Transverse colon (tissue), 4 donors: ENCODE measurements at regions not wholly inside any gene's neighbourhood (a gene's known extent, or its start where the extent isn't known, plus 50 kb on each side); places are given as distances from the start of the nearest gene placed in this dataset.

Experiments used
- DNase-seq: peaks from one replicate; pipeline ENCODE4 v3.0.0-alpha.2; 2019
- H3K27ac ChIP-seq, 4 donors: fragments of 200-600 bp; sonication (generic); 2 replicates each; pipeline ENCODE4 v1.5.1; 2016 to 2018; ENCODE audit warnings: inconsistent platforms in 4 of 4
- H3K27me3 ChIP-seq: fragments of 200-600 bp; sonication (generic); 2 replicates; pipeline ENCODE4 v1.5.1; 2017; ENCODE audit warnings: inconsistent platforms
- H3K36me3 ChIP-seq, 4 donors: fragments of 200-600 bp; sonication (generic); 2 replicates each; pipeline ENCODE4 v1.5.1; 2017 to 2019; ENCODE audit warnings: inconsistent platforms in 4 of 4
- H3K4me1 ChIP-seq, 4 donors: fragments of 200-600 bp; sonication (generic); 2 replicates each; pipeline ENCODE4 v1.5.1; 2017 to 2020; ENCODE audit warnings: inconsistent platforms in 4 of 4
- H3K4me3 ChIP-seq, 4 donors: fragments of 200-600 bp; sonication (generic); 1 replicate in 1 of 4; 2 replicates in 3 of 4; pipeline versions ENCODE4 v1.5.1 to v1.6.1; 2017 to 2019; ENCODE audit warnings: inconsistent platforms in 4 of 4
- H3K9me3 ChIP-seq, 2 donors: fragments of 200-600 bp; sonication (generic); 2 replicates each; pipeline ENCODE4 v1.5.1; 2017 to 2019; ENCODE audit warnings: inconsistent platforms in 2 of 2
- CTCF ChIP-seq, 5 experiments: fragments of 200-600 bp in 3 of 5; fragments of 450-650 bp in 2 of 5; sonication (generic) in 3 of 5; IDR thresholded peaks; 1 replicate in 2 of 5; 2 replicates in 3 of 5; pipeline ENCODE4 v1.5.1; 2016 to 2017; ENCODE audit warnings: antibody characterized with exemption in 5 of 5, inconsistent platforms in 3 of 5, mild to moderate bottlenecking in 2 of 5, moderate library complexity in 1 of 5
- EP300 ChIP-seq: sonication (generic); formaldehyde crosslinking; IDR thresholded peaks from one replicate; pipeline ENCODE4 v1.6.1; 2017; ENCODE audit warnings: antibody characterized with exemption, low read depth
- POLR2A ChIP-seq: fragments of 450-650 bp; IDR thresholded peaks from one replicate; pipeline ENCODE4 v1.6.1; 2016; ENCODE audit warnings: antibody characterized with exemption, mild to moderate bottlenecking, moderate library complexity
- POLR2AphosphoS5 ChIP-seq, 3 donors: sonication (generic); formaldehyde crosslinking; IDR thresholded peaks; one replicate each; pipeline ENCODE4 v1.6.1; 2016; ENCODE audit warnings: antibody characterized with exemption in 3 of 3
- WGBS, 2 donors: methylation state at CpG; one replicate each; pipeline ENCODE4 v1.1.5; 2018; ENCODE audit warnings: low coverage in 1 of 2; 5-methylcytosine and 5-hydroxymethylcytosine counted together
- in situ Hi-C, 4 donors: fragments of 200-750 bp; cut with MboI; loops; one replicate each; pipeline versions ENCODE4 v1.15.0 to v1.15.1; 2017; ENCODE audit warnings: low sequenced_read_pairs in 3 of 4, low pct_ligation_motif_present in 1 of 4, low pct_unique_long_range_greater_than_20kb in 1 of 4
- intact Hi-C: fragments of 100-400 bp; cut with DNase I; formaldehyde crosslinking; loops from one replicate; pipeline ENCODE4 v1.15.1; 2023; ENCODE audit warnings: low total_unique reads

DNA sequence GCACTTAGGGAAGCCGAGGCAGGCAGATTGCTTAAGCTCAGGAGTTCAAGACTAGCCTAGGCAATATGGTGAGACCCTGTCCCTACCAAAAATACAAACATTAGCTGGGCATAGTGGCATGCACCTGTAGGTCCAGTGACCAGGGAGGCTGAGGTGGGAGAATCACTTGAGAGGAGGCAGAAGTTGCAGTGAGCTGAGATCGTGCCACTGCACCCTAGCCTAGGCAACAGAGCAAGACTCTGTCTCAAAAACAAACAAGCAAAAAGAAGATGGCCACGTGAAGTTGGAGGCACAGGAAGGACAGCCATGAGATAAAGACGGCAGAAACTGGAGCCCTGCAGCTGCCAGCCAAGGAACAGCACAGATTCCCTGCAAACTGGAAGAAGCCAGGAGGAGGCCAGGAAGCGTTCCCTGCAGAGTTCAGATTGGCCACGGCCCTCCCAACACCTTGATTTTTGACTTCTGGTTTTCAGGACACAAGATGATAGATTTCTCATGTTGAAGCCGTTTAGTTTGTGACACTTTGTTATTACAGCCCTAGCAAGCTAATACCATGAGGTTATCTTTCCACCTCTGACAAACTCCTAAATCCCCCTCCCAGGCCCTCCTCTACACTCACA, 786.7 kb downstream of the UQCRFS1 start:
- in situ Hi-C loops = no loop called here
- Histone ChIP-seq H3K27ac (no peak overlapping the region), H3K9me3 (no peaks in the 10 kb centered on the region), H3K4me3 (no peak overlapping the region), H3K36me3 (no peaks in the 10 kb centered on the region), H3K27me3 (no peaks in the 10 kb centered on the region), H3K4me1 (peaks cover 0 to 2% (median 0%) of the 10 kb centered on the region in 4 donors)
- no peak for TF ChIP-seq POLR2A
- no peak for TF ChIP-seq POLR2AphosphoS5 (IDR thresholded peaks at IDR 0.05)
- TF ChIP-seq EP300 = no peak
- no peak for TF ChIP-seq CTCF (IDR thresholded peaks at IDR 0.05)
- intact Hi-C loops = no loop called here
- 48 to 52% methylated on average over 7 of the region's 7 CpGs for WGBS, 2 donors
- DNase-seq = no peak

DNA sequence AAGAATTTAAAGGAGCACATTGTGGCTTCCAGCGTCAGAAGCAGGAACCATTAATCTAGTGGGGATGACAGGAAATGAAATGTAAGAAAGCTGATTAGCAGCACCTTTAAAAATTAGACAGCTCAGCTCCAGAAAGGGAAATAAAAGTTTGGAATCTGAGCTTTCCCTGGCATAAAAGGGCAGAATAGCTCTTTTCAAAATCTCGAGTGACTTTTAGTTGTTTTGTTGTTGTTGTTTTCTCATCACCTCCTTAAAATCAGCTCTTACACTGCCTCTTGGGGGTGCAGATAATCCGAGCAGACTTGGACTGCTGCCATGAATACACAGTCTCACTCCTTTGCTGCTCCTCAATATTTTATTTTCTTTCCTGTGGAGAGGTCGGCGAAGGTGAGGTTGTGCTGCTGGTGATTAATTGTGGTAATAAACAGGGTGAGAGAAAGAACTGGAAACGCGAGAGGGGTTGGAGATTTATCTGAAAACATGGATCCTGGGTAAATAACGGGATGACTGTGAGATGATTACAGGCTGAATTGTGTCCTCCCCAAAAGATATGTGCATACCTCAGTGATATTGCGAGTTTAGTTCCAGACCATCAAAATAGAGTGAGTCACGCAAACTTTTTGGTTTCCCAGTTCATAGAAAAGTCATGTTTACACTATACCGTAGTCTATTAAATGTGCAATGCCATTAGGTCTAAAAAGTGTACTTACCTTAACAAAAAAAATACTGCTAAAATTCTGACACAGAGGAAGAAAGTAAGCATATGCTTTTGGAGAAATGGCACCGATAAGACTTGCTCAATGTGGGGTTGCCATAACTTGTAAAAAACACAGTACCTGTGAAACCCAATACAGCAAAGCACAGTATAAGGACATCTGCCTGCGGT, 787.7 kb downstream of the UQCRFS1 start:
- H3K36me3 ChIP-seq = no peaks in the 10 kb centered on the region
- TF ChIP-seq POLR2AphosphoS5 (IDR thresholded peaks at IDR 0.05) = no peak
- no peak for TF ChIP-seq CTCF (IDR thresholded peaks at IDR 0.05)
- TF ChIP-seq EP300 = no peak
- TF ChIP-seq POLR2A = no peak
- peaks cover 0 to 2% (median 0%) of the 10 kb centered on the region in 4 donors for H3K4me1 ChIP-seq
- DNase-seq = no peak
- H3K9me3 ChIP-seq = no peaks in the 10 kb centered on the region
- intact Hi-C loops (no loop called here), in situ Hi-C loops (no loop called here)
- no peak overlapping the region for H3K4me3 ChIP-seq
- 41 to 43% methylated on average over 13 of the region's 13 CpGs for WGBS, 2 donors
- no peak overlapping the region for H3K27ac ChIP-seq
- H3K27me3 ChIP-seq = no peaks in the 10 kb centered on the region

DNA sequence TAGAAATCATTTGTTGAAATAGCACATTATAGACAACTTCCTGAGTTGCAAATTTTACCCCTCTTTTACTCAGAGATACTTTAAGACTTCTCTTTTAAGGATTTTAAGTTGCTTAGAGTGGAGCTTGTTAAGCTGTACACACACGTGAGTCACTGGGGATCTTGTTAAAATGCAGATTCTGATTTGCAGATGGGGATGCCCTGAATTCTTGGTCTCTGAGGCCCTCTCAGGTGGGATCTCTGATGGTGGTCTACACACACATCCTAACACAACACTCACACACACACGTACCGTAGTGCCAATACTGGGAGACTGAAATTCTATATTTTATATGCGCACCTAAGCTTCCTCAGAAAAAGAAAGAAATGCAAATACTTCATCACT, 788.3 kb downstream of the UQCRFS1 start:
- Histone ChIP-seq H3K36me3 (no peaks in the 10 kb centered on the region), H3K4me1 (peaks cover 0 to 2% (median 0%) of the 10 kb centered on the region in 4 donors), H3K4me3 (no peak overlapping the region), H3K27ac (no peak overlapping the region), H3K27me3 (no peaks in the 10 kb centered on the region), H3K9me3 (no peaks in the 10 kb centered on the region)
- in situ Hi-C loops (no loop called here), intact Hi-C loops (no loop called here)
- DNase-seq = no peak
- 44 to 65% methylated on average over 4 of the region's 4 CpGs for WGBS, 2 donors
- no peak for TF ChIP-seq EP300
- no peak for TF ChIP-seq POLR2AphosphoS5 (IDR thresholded peaks at IDR 0.05)
- TF ChIP-seq CTCF (IDR thresholded peaks at IDR 0.05) = no peak
- no peak for TF ChIP-seq POLR2A

DNA sequence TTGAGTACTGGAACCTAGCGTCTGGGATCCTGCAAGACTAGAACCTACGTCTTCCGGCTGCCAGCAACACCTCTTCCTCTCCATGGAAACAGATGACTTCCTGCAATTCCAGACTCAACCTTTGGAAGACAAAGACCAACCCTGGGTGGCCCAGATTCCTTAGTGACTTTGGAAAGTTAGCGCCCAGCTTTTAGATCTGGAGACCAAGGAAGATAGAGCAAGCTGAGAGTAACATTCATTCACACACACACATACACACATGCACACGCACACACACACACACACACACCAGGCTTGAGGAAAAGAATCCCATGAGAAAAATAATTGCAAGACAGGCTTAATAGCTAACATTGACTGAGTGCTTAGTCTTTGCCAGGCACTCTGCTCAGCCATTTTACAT, 788.9 kb downstream of the UQCRFS1 start:
- no peaks in the 10 kb centered on the region for H3K9me3 ChIP-seq
- no peak overlapping the region for H3K27ac ChIP-seq
- WGBS, 2 donors = 50 to 65% methylated on average over 1 to 5 of the region's 5 CpGs
- H3K4me1 ChIP-seq = peaks cover 0 to 2% (median 0%) of the 10 kb centered on the region in 4 donors
- TF ChIP-seq POLR2AphosphoS5 (IDR thresholded peaks at IDR 0.05) (no peak), POLR2A (no peak), CTCF (IDR thresholded peaks at IDR 0.05) (no peak), EP300 (no peak)
- no peak for DNase-seq
- no peaks in the 10 kb centered on the region for H3K27me3 ChIP-seq
- intact Hi-C loops (no loop called here), in situ Hi-C loops (no loop called here)
- H3K4me3 ChIP-seq = no peak overlapping the region
- no peaks in the 10 kb centered on the region for H3K36me3 ChIP-seq
